Suprapubic skin (tissue), 4 donors: ENCODE measurements at regions not wholly inside any gene's neighbourhood (a gene's known extent, or its start where the extent isn't known, plus 50 kb on each side); places are given as distances from the start of the nearest gene placed in this dataset.

Source experiments
- DNase-seq, 2 donors: peaks; one replicate each; pipeline ENCODE4 v3.0.0-alpha.2; 2019; ENCODE audit warnings: low spot score in 2 of 2
- H3K27ac ChIP-seq: fragments of 200-600 bp; sonication (generic); one replicate; pipeline ENCODE4 v1.5.1; 2019
- H3K27me3 ChIP-seq: fragments of 200-600 bp; sonication (generic); one replicate; pipeline ENCODE4 v1.5.1; 2019
- H3K36me3 ChIP-seq: fragments of 200-600 bp; sonication (generic); one replicate; pipeline ENCODE4 v1.5.1; 2019
- H3K4me1 ChIP-seq: fragments of 200-600 bp; sonication (generic); one replicate; pipeline ENCODE4 v1.5.1; 2019
- H3K4me3 ChIP-seq: fragments of 200-600 bp; sonication (generic); one replicate; pipeline ENCODE4 v1.5.1; 2019; ENCODE audit warnings: mild to moderate bottlenecking
- H3K9me3 ChIP-seq: fragments of 200-600 bp; sonication (generic); one replicate; pipeline ENCODE4 v1.5.1; 2019
- CTCF ChIP-seq, 2 donors: fragments of 200-600 bp in 1 of 2; fragments of 450-650 bp in 1 of 2; sonication (generic) in 1 of 2; IDR thresholded peaks; one replicate each; pipeline ENCODE4 v1.5.1; 2016 to 2019; ENCODE audit warnings: antibody characterized with exemption in 2 of 2, mild to moderate bottlenecking in 1 of 2, moderate library complexity in 1 of 2
- EP300 ChIP-seq: sonication (generic); formaldehyde crosslinking; IDR thresholded peaks from one replicate; pipeline ENCODE4 v1.6.1; 2017; ENCODE audit warnings: antibody characterized with exemption
- POLR2A ChIP-seq, 2 donors: fragments of 450-650 bp; IDR thresholded peaks; one replicate each; pipeline ENCODE4 v1.6.1; 2017; ENCODE audit warnings: antibody characterized with exemption in 2 of 2, mild to moderate bottlenecking in 2 of 2, moderate library complexity in 2 of 2
- POLR2AphosphoS5 ChIP-seq, 3 donors: sonication (generic); formaldehyde crosslinking; IDR thresholded peaks; one replicate each; pipeline ENCODE4 v1.6.1; 2017; ENCODE audit warnings: antibody characterized with exemption in 3 of 3
- WGBS: methylation state at CpG from one replicate; pipeline ENCODE4 v1.1.5; 2018; 5-methylcytosine and 5-hydroxymethylcytosine counted together

DNA sequence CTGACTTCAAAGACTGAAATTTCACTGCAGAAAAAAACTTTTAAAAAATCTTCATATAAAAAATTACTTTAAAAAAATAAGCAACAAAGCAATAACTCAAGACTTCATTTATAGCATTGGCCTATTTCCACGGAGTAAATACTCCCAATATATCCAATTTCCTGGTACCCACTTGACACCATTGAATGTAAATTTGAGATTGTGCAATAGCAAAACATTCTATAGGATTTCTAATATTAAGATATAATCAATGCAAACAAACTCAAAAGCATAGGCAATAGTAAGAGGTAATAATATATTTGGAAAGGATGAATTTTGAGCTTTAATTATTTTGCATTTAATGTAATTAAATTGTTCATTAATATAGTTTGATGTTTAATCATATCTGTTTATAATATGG is 148.0 kb upstream of the CNTN6 start:
- H3K27me3 ChIP-seq = no peaks in the 10 kb centered on the region

DNA sequence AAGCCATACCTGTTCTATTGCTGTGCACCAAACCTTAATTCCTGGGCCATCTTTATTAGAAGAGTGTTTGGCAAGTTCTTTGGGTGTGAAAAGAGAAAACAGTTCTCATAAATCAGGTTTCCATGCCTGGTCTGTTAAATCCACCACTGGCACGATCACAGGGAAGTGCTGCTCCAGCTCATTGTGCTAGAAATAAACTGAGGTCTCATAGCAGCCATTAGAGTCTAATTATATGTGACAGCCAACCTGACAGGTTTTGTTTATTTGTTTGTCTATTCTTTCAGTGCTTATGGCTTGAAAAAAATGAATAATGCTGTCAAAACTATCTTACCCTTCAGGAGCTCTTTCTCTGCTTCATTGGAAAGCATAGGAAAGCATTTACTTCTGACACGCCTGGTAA is 147.1 kb upstream of the CNTN6 start:
- Histone ChIP-seq H3K9me3 (no peaks in the 10 kb centered on the region), H3K36me3 (no peaks in the 10 kb centered on the region), H3K4me1 (no peaks in the 10 kb centered on the region), H3K27me3 (no peaks in the 10 kb centered on the region), H3K4me3 (no peak overlapping the region), H3K27ac (no peak overlapping the region)
- WGBS = 77% methylated on average over 2 of the region's 2 CpGs
- no peak for TF ChIP-seq POLR2AphosphoS5 (IDR thresholded peaks at IDR 0.05)
- TF ChIP-seq EP300 = no peak
- no peak for TF ChIP-seq CTCF (IDR thresholded peaks at IDR 0.05)
- TF ChIP-seq POLR2A (IDR thresholded peaks at IDR 0.05) = no peak
- no peak for DNase-seq

More for the DNA sequence above, 148.0 kb upstream of the CNTN6 start:
- Histone ChIP-seq H3K4me1 (no peaks in the 10 kb centered on the region), H3K9me3 (no peaks in the 10 kb centered on the region), H3K4me3 (no peak overlapping the region), H3K36me3 (no peaks in the 10 kb centered on the region), H3K27ac (no peak overlapping the region)
- no peak for TF ChIP-seq POLR2AphosphoS5 (IDR thresholded peaks at IDR 0.05)
- no peak for TF ChIP-seq EP300
- no peak for TF ChIP-seq POLR2A (IDR thresholded peaks at IDR 0.05)
- no peak for TF ChIP-seq CTCF (IDR thresholded peaks at IDR 0.05)
- no peak for DNase-seq
- 47% methylated on average over 1 of the region's 1 CpG for WGBS

DNA sequence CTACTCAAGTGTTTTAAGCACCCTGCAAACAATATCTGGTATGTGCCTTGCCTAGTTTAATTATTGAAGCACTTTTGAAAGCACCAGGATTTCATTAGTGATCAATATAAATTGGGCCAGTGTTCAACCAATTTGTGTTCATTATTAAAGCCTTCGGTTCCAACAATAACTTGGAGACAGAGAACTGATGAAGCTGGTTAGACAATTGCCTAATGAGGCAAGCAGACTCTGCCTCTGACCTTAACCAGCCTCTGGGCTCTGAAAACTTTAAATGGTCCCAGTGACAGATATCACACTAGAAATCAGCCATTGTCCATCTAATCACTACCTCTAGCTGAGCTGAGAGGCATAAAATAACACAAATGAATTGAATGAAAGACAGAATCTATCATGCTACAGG is 139.9 kb upstream of the CNTN6 start:
- WGBS = 86% methylated on average over 1 of the region's 1 CpG
- no peak for TF ChIP-seq CTCF (IDR thresholded peaks at IDR 0.05)
- TF ChIP-seq POLR2A (IDR thresholded peaks at IDR 0.05) = no peak
- TF ChIP-seq EP300 = no peak
- TF ChIP-seq POLR2AphosphoS5 (IDR thresholded peaks at IDR 0.05) = no peak
- Histone ChIP-seq H3K4me3 (no peak overlapping the region), H3K27me3 (no peaks in the 10 kb centered on the region), H3K27ac (no peak overlapping the region), H3K36me3 (no peaks in the 10 kb centered on the region), H3K9me3 (no peaks in the 10 kb centered on the region), H3K4me1 (no peaks in the 10 kb centered on the region)
- no peak for DNase-seq

- Histone ChIP-seq H3K4me1 (no peaks in the 10 kb centered on the region), H3K27me3 (no peaks in the 10 kb centered on the region), H3K27ac (no peak overlapping the region), H3K36me3 (no peaks in the 10 kb centered on the region), H3K4me3 (no peak overlapping the region), H3K9me3 (no peaks in the 10 kb centered on the region)
- DNase-seq = no peak
- TF ChIP-seq CTCF (IDR thresholded peaks at IDR 0.05) (no peak), POLR2A (IDR thresholded peaks at IDR 0.05) (no peak)
- WGBS = 59% methylated on average over 2 of the region's 2 CpGs
Observed at GRCh38 chr3:963255-963654, 129.6 kb upstream of the CNTN6 start.

GRCh38 chr3:963755-964154 is 129.1 kb upstream of the CNTN6 start:
- H3K4me3 ChIP-seq = no peak overlapping the region
- no peak overlapping the region for H3K27ac ChIP-seq
- DNase-seq = no peak
- no peaks in the 10 kb centered on the region for H3K9me3 ChIP-seq
- no peaks in the 10 kb centered on the region for H3K4me1 ChIP-seq
- WGBS = 83% methylated on average over 3 of the region's 3 CpGs
- TF ChIP-seq POLR2A (IDR thresholded peaks at IDR 0.05) = no peak
- no peak for TF ChIP-seq EP300
- TF ChIP-seq CTCF (IDR thresholded peaks at IDR 0.05) = no peak
- TF ChIP-seq POLR2AphosphoS5 (IDR thresholded peaks at IDR 0.05) = no peak
- no peaks in the 10 kb centered on the region for H3K36me3 ChIP-seq
- H3K27me3 ChIP-seq = no peaks in the 10 kb centered on the region
